Astrocyte of the cerebellum (primary cell): ENCODE measurements at regions not wholly inside any gene's neighbourhood (a gene's known extent, or its start where the extent isn't known, plus 50 kb on each side); places are given as distances from the start of the nearest gene placed in this dataset.

ENCODE experiments used
- DNase-seq: peaks from one replicate; pipeline ENCODE4 v3.0.0-alpha.2; 2011; ENCODE audit warnings: low read depth
- H3K4me3 ChIP-seq: 2 replicates; pipeline ENCODE4 v1.5.1; 2011; ENCODE audit warnings: mild to moderate bottlenecking, low read depth, low read length, moderate library complexity
- CTCF ChIP-seq: IDR thresholded peaks from 2 replicates; pipeline ENCODE4 v1.5.1; 2012; ENCODE audit warnings: low read length, low read depth, moderate library complexity, mild to moderate bottlenecking; ENCODE audit errors: missing control alignments
- in situ Hi-C: cut with HindIII; loops from 2 replicates; pipeline ENCODE4 v1.10.0; 2017; ENCODE audit warnings: low sequenced_read_pairs

GRCh38 chr7:43004082-43004481 is 71.9 kb downstream of the MRPL32 start:
- in situ Hi-C loops = no loop called here
- no peak for TF ChIP-seq CTCF
- H3K4me3 ChIP-seq = no peak overlapping the region
- DNase-seq = no peak

GRCh38 chr7:43006008-43006407 is 73.8 kb downstream of the MRPL32 start:
- in situ Hi-C loops = no loop called here
- no peak overlapping the region for H3K4me3 ChIP-seq
- DNase-seq = no peak
- TF ChIP-seq CTCF = no peak

GRCh38 chr7:43010061-43010460 is 77.9 kb downstream of the MRPL32 start:
- TF ChIP-seq CTCF = no peak
- no peak for DNase-seq
- in situ Hi-C loops = no loop called here
- H3K4me3 ChIP-seq = no peak overlapping the region

- no peak for TF ChIP-seq CTCF
- in situ Hi-C loops = no loop called here
- DNase-seq = no peak
- H3K4me3 ChIP-seq = no peak overlapping the region
Measured at GRCh38 chr7:43011879-43012278, 79.7 kb downstream of the MRPL32 start.

- no peak overlapping the region for H3K4me3 ChIP-seq
- no peak for DNase-seq
- no peak for TF ChIP-seq CTCF
- in situ Hi-C loops = no loop called here
Measured at GRCh38 chr7:43014406-43014805, 82.2 kb downstream of the MRPL32 start.

- no peak for TF ChIP-seq CTCF
- in situ Hi-C loops = no loop called here
- H3K4me3 ChIP-seq = no peak overlapping the region
- no peak for DNase-seq
Measured at GRCh38 chr7:43015301-43015700, 83.1 kb downstream of the MRPL32 start.

- no peak overlapping the region for H3K4me3 ChIP-seq
- no peak for DNase-seq
- in situ Hi-C loops = no loop called here
- no peak for TF ChIP-seq CTCF
Measured at GRCh38 chr7:43018446-43018845, 86.3 kb downstream of the MRPL32 start.
